22Rv1 (cell line): ENCODE measurements at regions not wholly inside any gene's neighbourhood (a gene's known extent, or its start where the extent isn't known, plus 50 kb on each side); places are given as distances from the start of the nearest gene placed in this dataset.

Experiments
- ZFX ChIP-seq: fragments of 450-650 bp; IDR thresholded peaks from 2 replicates; pipeline ENCODE4 v1.6.1; 2017; ENCODE audit warnings: antibody characterized with exemption, borderline replicate concordance
- TF ChIP-seq, protein P1 (sequence below): fragments of 450-650 bp; IDR thresholded peaks from 2 replicates; pipeline ENCODE4 v1.5.1; 2017; ENCODE audit warnings: mild to moderate bottlenecking

DNA sequence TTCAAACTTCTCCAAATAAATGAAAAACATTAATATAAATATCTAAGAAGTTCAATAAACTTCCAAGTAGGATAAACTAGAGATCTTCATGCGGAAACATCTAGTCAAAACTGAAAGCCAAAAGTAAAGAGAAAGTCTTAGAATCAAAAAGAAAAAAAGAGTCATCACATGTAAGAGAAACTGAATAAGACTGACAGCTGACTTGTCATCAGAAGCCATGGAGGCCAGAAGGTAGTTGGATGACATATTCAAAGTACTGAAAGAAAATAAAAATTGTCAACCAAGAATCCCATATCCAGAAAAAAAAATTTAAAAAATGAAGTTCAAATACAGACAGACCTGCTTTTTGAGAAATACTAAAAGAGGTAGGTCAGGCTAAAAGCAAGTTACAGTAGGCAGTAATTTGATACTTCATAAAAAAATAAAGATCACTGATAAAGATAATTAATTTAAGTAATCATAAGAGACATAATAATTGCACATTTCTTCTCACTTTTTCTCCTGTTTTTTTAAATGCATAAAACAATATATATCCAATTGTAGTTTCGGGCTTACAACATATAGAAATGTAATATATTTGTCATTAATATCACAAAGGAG is 327.6 kb upstream of the PCDH9 start:
- TF ChIP-seq, protein P1, sequence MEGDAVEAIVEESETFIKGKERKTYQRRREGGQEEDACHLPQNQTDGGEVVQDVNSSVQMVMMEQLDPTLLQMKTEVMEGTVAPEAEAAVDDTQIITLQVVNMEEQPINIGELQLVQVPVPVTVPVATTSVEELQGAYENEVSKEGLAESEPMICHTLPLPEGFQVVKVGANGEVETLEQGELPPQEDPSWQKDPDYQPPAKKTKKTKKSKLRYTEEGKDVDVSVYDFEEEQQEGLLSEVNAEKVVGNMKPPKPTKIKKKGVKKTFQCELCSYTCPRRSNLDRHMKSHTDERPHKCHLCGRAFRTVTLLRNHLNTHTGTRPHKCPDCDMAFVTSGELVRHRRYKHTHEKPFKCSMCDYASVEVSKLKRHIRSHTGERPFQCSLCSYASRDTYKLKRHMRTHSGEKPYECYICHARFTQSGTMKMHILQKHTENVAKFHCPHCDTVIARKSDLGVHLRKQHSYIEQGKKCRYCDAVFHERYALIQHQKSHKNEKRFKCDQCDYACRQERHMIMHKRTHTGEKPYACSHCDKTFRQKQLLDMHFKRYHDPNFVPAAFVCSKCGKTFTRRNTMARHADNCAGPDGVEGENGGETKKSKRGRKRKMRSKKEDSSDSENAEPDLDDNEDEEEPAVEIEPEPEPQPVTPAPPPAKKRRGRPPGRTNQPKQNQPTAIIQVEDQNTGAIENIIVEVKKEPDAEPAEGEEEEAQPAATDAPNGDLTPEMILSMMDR: no peak
- TF ChIP-seq ZFX: no peak
